Kidney (tissue), 13 donors: ENCODE measurements at regions not wholly inside any gene's neighbourhood (a gene's known extent, or its start where the extent isn't known, plus 50 kb on each side); places are given as distances from the start of the nearest gene placed in this dataset.

Experiments used
- DNase-seq, 5 donors: peaks; one replicate each; pipeline ENCODE4 v3.0.0-alpha.2; 2013 to 2020
- FAIRE-seq: peaks from 2 replicates; lab custom pipeline; 2012; peaks lifted over from hg19 to GRCh38; lab: Jason Lieb, UNC
- H3K27ac ChIP-seq, 2 donors: one replicate each; pipeline ENCODE4 v1.7.0; 2013; ENCODE audit warnings: low read depth in 2 of 2, low read length in 2 of 2, inconsistent platforms in 1 of 2
- H3K27me3 ChIP-seq: one replicate; pipeline ENCODE4 v1.7.1; 2013; ENCODE audit warnings: low read length, inconsistent platforms; ENCODE audit not compliant: control insufficient read depth, insufficient read depth
- H3K36me3 ChIP-seq, 3 donors: one replicate each; pipeline versions ENCODE4 v1.7.0 to v1.7.1; 2013; ENCODE audit warnings: low read length in 3 of 3, control low read depth in 1 of 3, inconsistent platforms in 1 of 3; ENCODE audit not compliant: insufficient read depth in 3 of 3, control insufficient read depth in 2 of 3
- H3K4me1 ChIP-seq, 3 donors: one replicate each; pipeline versions ENCODE4 v1.7.0 to v1.7.1; 2013; ENCODE audit warnings: low read length in 3 of 3, inconsistent platforms in 1 of 3, low read depth in 1 of 3; ENCODE audit not compliant: control insufficient read depth in 2 of 3, insufficient read depth in 2 of 3
- H3K4me3 ChIP-seq, 3 donors: one replicate each; pipeline versions ENCODE4 v1.7.0 to v1.8.1; 2013; ENCODE audit warnings: low read length in 3 of 3, control low read depth in 1 of 3, inconsistent platforms in 1 of 3
- H3K9ac ChIP-seq, 3 donors: one replicate each; pipeline versions ENCODE4 v1.7.0 to v1.7.1; 2013; ENCODE audit warnings: low read length in 3 of 3, control low read depth in 1 of 3, inconsistent platforms in 1 of 3
- H3K9me3 ChIP-seq, 3 donors: one replicate each; pipeline versions ENCODE4 v1.7.0 to v1.7.1; 2013; ENCODE audit warnings: low read length in 3 of 3, control low read depth in 1 of 3, inconsistent platforms in 1 of 3; ENCODE audit not compliant: control insufficient read depth in 2 of 3, insufficient read depth in 1 of 3
- intact Hi-C: fragments of 100-400 bp; cut with DNase I; formaldehyde crosslinking; loops from one replicate; pipeline ENCODE4 v1.11.1; 2022
- TF ChIP-seq, protein P1 (sequence below): IDR thresholded peaks from 3 replicates; pipeline ENCODE4 v1.5.1; 2012; ENCODE audit warnings: mild to moderate bottlenecking, moderate library complexity, borderline replicate concordance; ENCODE audit not compliant: insufficient read depth; ENCODE audit errors: extremely low read depth
- donor health status: control.
- donor health status: control.
- donor health status: control.
- donor health status: control.
- donor health status: control.
- donor health status: DM: yes; HTN: yes; CAD: no.
- donor health status: Normal renal cell carcinoma (clear cell type).

DNA sequence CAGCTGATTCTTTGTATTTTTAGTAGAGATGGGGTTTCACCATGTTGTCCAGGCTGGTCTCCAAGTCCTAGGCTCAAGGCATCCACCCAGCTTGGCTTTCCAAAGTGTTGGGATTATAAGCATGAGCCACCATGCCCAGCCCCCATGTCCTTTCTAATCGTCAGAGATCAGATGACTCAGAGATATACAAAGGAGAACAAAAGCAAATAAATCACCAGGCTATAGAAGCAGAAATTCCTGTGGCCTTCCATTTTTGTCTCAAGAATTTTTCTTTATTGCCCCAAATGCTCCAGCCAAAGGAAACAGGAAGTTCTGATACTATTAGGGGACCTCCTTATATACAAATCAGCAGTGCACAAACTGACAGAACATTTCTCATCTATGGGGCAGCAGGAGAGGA, 207.8 kb downstream of the RFC3 start:
- Histone ChIP-seq H3K9me3 (peaks cover 0 to 6% (median 0%) of the 10 kb centered on the region in 3 donors), H3K27ac (no peak overlapping the region), H3K27me3 (no peaks in the 10 kb centered on the region), H3K9ac (no peak overlapping the region), H3K4me1 (no peaks in the 10 kb centered on the region), H3K36me3 (no peaks in the 10 kb centered on the region), H3K4me3 (no peak overlapping the region)
- DNase-seq (no peak), FAIRE-seq (no peak)
- TF ChIP-seq, protein P1, sequence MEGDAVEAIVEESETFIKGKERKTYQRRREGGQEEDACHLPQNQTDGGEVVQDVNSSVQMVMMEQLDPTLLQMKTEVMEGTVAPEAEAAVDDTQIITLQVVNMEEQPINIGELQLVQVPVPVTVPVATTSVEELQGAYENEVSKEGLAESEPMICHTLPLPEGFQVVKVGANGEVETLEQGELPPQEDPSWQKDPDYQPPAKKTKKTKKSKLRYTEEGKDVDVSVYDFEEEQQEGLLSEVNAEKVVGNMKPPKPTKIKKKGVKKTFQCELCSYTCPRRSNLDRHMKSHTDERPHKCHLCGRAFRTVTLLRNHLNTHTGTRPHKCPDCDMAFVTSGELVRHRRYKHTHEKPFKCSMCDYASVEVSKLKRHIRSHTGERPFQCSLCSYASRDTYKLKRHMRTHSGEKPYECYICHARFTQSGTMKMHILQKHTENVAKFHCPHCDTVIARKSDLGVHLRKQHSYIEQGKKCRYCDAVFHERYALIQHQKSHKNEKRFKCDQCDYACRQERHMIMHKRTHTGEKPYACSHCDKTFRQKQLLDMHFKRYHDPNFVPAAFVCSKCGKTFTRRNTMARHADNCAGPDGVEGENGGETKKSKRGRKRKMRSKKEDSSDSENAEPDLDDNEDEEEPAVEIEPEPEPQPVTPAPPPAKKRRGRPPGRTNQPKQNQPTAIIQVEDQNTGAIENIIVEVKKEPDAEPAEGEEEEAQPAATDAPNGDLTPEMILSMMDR: no peak
- intact Hi-C loops: no loop called here

DNA sequence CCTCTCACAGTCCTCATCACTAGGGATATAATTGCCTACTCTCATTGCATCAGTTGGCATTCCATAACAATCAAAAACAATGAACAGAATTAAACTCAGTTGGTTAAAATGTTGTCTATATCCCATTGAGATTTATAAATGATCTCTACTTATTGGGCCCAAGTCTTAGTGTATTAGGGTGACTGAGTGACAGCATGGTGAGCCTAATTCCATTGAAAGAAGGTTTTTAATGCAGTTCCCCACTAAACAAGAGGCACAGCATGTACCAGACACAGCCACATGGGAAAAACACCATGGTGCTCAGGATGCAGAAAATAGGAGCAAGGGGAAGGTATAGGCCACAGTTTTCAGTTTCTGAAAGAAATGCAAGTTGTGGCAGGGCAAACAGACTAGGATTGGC, 208.4 kb downstream of the RFC3 start:
- no peak overlapping the region for H3K9ac ChIP-seq
- H3K4me3 ChIP-seq: no peak overlapping the region
- H3K27me3 ChIP-seq: no peaks in the 10 kb centered on the region
- H3K27ac ChIP-seq: no peak overlapping the region
- no peaks in the 10 kb centered on the region for H3K36me3 ChIP-seq
- TF ChIP-seq, protein P1: no peak
- H3K9me3 ChIP-seq: peaks cover 0 to 4% (median 0%) of the 10 kb centered on the region in 3 donors
- intact Hi-C loops: no loop called here
- FAIRE-seq (no peak), DNase-seq (no peak)
- no peaks in the 10 kb centered on the region for H3K4me1 ChIP-seq

DNA sequence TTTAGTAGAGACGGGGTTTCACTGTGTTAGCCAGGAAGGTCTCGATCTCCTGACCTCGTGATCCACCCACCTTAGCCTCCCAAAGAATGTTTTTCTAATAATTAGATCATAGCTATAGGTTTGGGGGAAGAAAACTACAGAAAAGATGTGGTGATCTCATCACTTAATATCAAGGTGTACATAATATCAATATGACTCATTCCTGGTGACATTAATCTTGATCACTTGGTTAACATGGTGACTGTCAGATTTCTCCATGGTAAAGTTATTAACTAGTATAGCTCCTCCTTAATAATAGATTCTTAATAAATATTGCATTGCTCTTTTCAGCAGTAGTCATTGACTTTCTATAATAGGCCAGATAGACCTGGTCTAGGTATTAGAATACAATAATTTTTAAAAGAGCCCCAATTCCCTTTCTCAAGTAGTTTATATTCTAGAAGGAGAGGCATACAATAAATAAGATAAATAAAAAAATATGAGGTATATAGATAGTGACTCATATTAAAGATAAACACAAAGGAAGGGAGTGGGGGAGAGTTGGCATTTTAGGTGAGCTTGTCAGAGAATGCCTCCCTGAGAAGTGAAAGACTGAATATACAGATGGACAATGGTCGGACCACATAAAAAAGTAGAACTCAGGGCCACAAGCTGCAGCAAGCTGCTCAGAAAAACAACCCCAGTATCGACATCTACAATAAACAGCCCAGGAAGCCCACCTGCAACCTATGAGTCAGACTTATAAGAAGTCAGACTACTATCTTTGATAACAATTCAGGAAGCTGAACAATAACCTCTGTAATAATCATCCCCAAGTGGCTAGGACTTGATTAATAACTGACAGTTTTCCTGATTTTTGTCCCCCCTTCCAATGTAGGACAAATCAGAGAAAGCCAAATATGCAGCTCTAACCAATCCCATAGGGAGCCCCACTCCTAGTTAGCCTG, 210.8 kb downstream of the RFC3 start:
- intact Hi-C loops: no loop called here
- Histone ChIP-seq H3K27ac (no peak overlapping the region), H3K36me3 (no peaks in the 10 kb centered on the region), H3K27me3 (no peaks in the 10 kb centered on the region), H3K4me3 (no peak overlapping the region), H3K9ac (no peak overlapping the region), H3K9me3 (no peaks in the 10 kb centered on the region), H3K4me1 (no peaks in the 10 kb centered on the region)
- TF ChIP-seq, protein P1: no peak
- FAIRE-seq: no peak
- DNase-seq: no peak
